GM23338 (cell line): ENCODE measurements at regions not wholly inside any gene's neighbourhood (a gene's known extent, or its start where the extent isn't known, plus 50 kb on each side); places are given as distances from the start of the nearest gene placed in this dataset. TPM values are rescaled to one million over a fixed set of nuclear protein-coding genes. Genes with fewer than 3 reads are reported as not detected.

Experiments used
- ATAC-seq: fragments of 200-7000 bp; cut with Tn5 transposase; 3 replicates; pipeline ENCODE4 v1.9.1; 2020
- DNase-seq: peaks from one replicate; pipeline ENCODE4 v3.0.0-alpha.2; 2015; ENCODE audit warnings: low spot score
- H2AFZ ChIP-seq: fragments of 200-600 bp; sonication (generic); 2 replicates; pipeline ENCODE4 v1.8.0; 2016; ENCODE audit warnings: antibody characterized with exemption, mild to moderate bottlenecking, moderate library complexity
- H3F3A ChIP-seq: fragments of 200-600 bp; sonication (generic); replicated peaks from 2 replicates; pipeline ENCODE4 v1.8.0; 2017; ENCODE audit warnings: antibody characterized with exemption, mixed run types, low read depth
- H3K27ac ChIP-seq: fragments of 200-600 bp; sonication (generic); 2 replicates; pipeline ENCODE4 v1.6.1; 2016; ENCODE audit warnings: low read depth
- H3K27me3 ChIP-seq: fragments of 200-600 bp; sonication (generic); 2 replicates; pipeline ENCODE4 v1.8.0; 2016; ENCODE audit warnings: mild to moderate bottlenecking, mixed run types, moderate library complexity; ENCODE audit not compliant: insufficient read depth
- H3K36me3 ChIP-seq: fragments of 200-600 bp; sonication (generic); 2 replicates; pipeline ENCODE4 v1.8.0; 2016; ENCODE audit warnings: mild to moderate bottlenecking; ENCODE audit not compliant: insufficient read depth
- H3K4me1 ChIP-seq: fragments of 200-600 bp; sonication (generic); 2 replicates; pipeline ENCODE4 v1.8.0; 2016; ENCODE audit warnings: mild to moderate bottlenecking, moderate library complexity; ENCODE audit not compliant: insufficient read depth
- H3K4me2 ChIP-seq: fragments of 200-600 bp; sonication (generic); 2 replicates; pipeline ENCODE4 v1.7.1; 2017; ENCODE audit warnings: mixed run types
- H3K4me3 ChIP-seq: fragments of 200-600 bp; sonication (generic); 2 replicates; pipeline ENCODE4 v1.6.1; 2016; ENCODE audit warnings: mixed run types
- H3K79me2 ChIP-seq: fragments of 200-600 bp; sonication (generic); replicated peaks from 2 replicates; pipeline ENCODE4 v1.8.0; 2017; ENCODE audit warnings: mild to moderate bottlenecking; ENCODE audit not compliant: insufficient read depth
- H3K9me2 ChIP-seq: fragments of 200-600 bp; sonication (generic); 2 replicates; pipeline ENCODE4 v1.8.0; 2017; ENCODE audit not compliant: insufficient read depth
- H4K20me1 ChIP-seq: fragments of 200-600 bp; sonication (generic); replicated peaks from 2 replicates; pipeline ENCODE4 v1.8.0; 2017; ENCODE audit warnings: mild to moderate bottlenecking; ENCODE audit not compliant: insufficient read depth
- H3K27ac Mint-ChIP-seq: 2 replicates; pipeline ENCODE4 v1.8.0; 2020; ENCODE audit warnings: inconsistent platforms, mild to moderate bottlenecking, moderate library complexity, mixed read lengths
- H3K27me3 Mint-ChIP-seq: 3 replicates; pipeline ENCODE4 v1.8.0; 2022; ENCODE audit warnings: low read depth, mild to moderate bottlenecking, moderate library complexity, mixed read lengths, inconsistent platforms; ENCODE audit not compliant: insufficient read depth, poor library complexity
- H3K36me3 Mint-ChIP-seq: 3 replicates; pipeline ENCODE4 v1.8.0; 2021; ENCODE audit warnings: low read depth, mild to moderate bottlenecking, inconsistent platforms, moderate library complexity, mixed read lengths
- H3K4me1 Mint-ChIP-seq: 3 replicates; pipeline ENCODE4 v1.8.0; 2020; ENCODE audit warnings: mild to moderate bottlenecking, inconsistent platforms, mixed read lengths
- H3K4me3 Mint-ChIP-seq: 3 replicates; pipeline ENCODE4 v1.8.0; 2021; ENCODE audit warnings: moderate library complexity, mild to moderate bottlenecking, inconsistent platforms, mixed read lengths
- H3K9me3 Mint-ChIP-seq: 3 replicates; pipeline ENCODE4 v1.8.0; 2020; ENCODE audit warnings: moderate library complexity, mild to moderate bottlenecking, inconsistent platforms, mixed read lengths
- JUNB ChIP-seq: IDR thresholded peaks from one replicate; pipeline ENCODE4 v1.6.1; 2016; ENCODE audit warnings: antibody characterized with exemption; ENCODE audit not compliant: unreplicated experiment
- NANOG ChIP-seq: IDR thresholded peaks from 2 replicates; pipeline ENCODE4 v1.6.1; 2016; ENCODE audit warnings: antibody characterized with exemption, borderline replicate concordance
- ZNF331 ChIP-seq: fragments of 250-450 bp; sonication (Bioruptor Pico); IDR thresholded peaks from 2 replicates; pipeline ENCODE4 v1.5.0; 2020; ENCODE audit warnings: low read depth, mild to moderate bottlenecking, moderate library complexity
- small RNA-seq: library from RNA; depleted of rRNA; stranded (forward); fragments of <200 nt; gene quantifications from one replicate; pipeline ENCODE3, GENCODE V24; 2014; ENCODE audit warnings: low replicate concordance
- TF ChIP-seq, protein P1 (sequence below): IDR thresholded peaks from 2 replicates; pipeline ENCODE4 v1.6.1; 2016; ENCODE audit warnings: antibody characterized with exemption

DNA sequence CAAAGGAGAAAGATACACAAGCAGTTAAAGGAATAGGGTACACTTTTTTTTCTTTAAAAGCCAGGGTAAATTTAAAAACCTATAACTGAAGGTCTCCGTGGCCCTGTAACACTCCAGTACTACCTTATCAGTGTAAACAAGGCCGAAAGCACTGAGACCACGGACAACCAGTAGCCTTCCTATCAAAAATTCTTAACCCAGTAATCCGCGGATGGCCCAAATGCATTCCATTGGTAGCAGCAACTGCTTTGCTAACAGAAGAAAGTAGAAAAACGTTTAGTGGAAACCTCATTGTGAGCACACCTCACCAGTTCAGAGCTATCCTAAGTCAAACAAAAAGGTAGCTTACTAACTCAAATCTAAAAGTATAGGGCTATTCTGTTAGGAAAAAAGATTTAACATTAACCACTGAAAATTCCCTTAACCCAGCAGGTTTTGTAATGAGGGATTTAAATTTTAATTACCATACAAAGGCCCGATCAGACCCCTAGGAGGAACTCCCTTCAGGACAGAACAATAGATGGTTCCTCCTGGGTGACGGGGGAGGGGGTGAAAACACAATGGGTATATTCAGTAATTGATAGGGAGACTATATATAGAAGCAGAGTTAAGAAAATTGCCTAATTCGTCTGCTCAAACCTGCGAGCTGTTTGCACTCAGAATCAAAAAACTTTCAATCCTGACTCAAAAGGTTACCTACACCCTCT, 50.8 kb upstream of the CWC22 start:
- peaks cover 33% of the 10 kb centered on the region for H3K4me1 Mint-ChIP-seq
- no peak overlapping the region for H3K4me3 ChIP-seq

More for the DNA sequence above, 50.8 kb upstream of the CWC22 start:
- peaks cover 6% of the 10 kb centered on the region; the same call in 1 of the 2 replicates for H3K9me2 ChIP-seq
- H3K4me1 ChIP-seq, result peaks cover 29% of the 10 kb centered on the region; the same call in 1 of the 2 replicates
- H3K4me2 ChIP-seq, result peak overlapping the region; percentile 29
- H3F3A ChIP-seq, result no peaks in the 10 kb centered on the region
- ATAC-seq (peak; percentile 66), DNase-seq (peak; percentile 29)
- no peaks in the 10 kb centered on the region for H3K79me2 ChIP-seq
- H3K4me3 Mint-ChIP-seq, result no peak overlapping the region
- H3K27ac ChIP-seq, result peak overlapping the region; percentile 82
- H3K36me3 ChIP-seq, result no peaks in the 10 kb centered on the region
- H2AFZ ChIP-seq, result no peak overlapping the region
- H3K9me3 Mint-ChIP-seq, result peaks cover 16% of the 10 kb centered on the region
- no peaks in the 10 kb centered on the region for H4K20me1 ChIP-seq
- TF ChIP-seq, protein P1, sequence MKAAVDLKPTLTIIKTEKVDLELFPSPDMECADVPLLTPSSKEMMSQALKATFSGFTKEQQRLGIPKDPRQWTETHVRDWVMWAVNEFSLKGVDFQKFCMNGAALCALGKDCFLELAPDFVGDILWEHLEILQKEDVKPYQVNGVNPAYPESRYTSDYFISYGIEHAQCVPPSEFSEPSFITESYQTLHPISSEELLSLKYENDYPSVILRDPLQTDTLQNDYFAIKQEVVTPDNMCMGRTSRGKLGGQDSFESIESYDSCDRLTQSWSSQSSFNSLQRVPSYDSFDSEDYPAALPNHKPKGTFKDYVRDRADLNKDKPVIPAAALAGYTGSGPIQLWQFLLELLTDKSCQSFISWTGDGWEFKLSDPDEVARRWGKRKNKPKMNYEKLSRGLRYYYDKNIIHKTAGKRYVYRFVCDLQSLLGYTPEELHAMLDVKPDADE, result no peak
- TF ChIP-seq NANOG, result no peak
- no peak for TF ChIP-seq ZNF331 (CRISPR knock-in tag)
- TF ChIP-seq JUNB, result no peak
- H3K27me3 ChIP-seq, result no peaks in the 10 kb centered on the region
- H3K27me3 Mint-ChIP-seq, result peaks cover 5% of the 10 kb centered on the region
- peak overlapping the region; percentile 7; the same call in 1 of the 2 replicates for H3K27ac Mint-ChIP-seq
- peaks cover 9% of the 10 kb centered on the region; the same call in 2 of the 3 replicates for H3K36me3 Mint-ChIP-seq

Small RNA genes in the stretch of these regions (small RNA-seq; reads per million reads assigned to genes)
- not detected for gene AC012669.1
